B cell (primary cell): ENCODE measurements at regions not wholly inside any gene's neighbourhood (a gene's known extent, or its start where the extent isn't known, plus 50 kb on each side); places are given as distances from the start of the nearest gene placed in this dataset.

Experiments
- ATAC-seq: fragments of 200-7000 bp; cut with Tn5 transposase; one replicate; pipeline ENCODE4 v1.10.0; 2021; ENCODE audit warnings: low read depth, mild to moderate bottlenecking, moderate number of reproducible peaks, moderate library complexity
- CTCF ChIA-PET: fragments of 350-600 bp; sonication (Branson Sonifier 250); formaldehyde crosslinking; loops from one replicate; lab custom pipeline; 2021; ENCODE audit warnings: antibody characterized with exemption, inconsistent platforms; lab: Charles Lee
- POLR2A ChIA-PET: fragments of 350-600 bp; sonication (Branson Sonifier 250); formaldehyde crosslinking; loops from one replicate; lab custom pipeline; 2021; ENCODE audit warnings: antibody characterized with exemption; lab: Charles Lee
- DNase-seq: peaks from one replicate; pipeline ENCODE4 v3.0.0; 2013
- H2AFZ ChIP-seq: 2 replicates; pipeline ENCODE4 v1.6.1; 2012; ENCODE audit warnings: mild to moderate bottlenecking, low read depth, low read length; ENCODE audit not compliant: insufficient read depth, poor library complexity, severe bottlenecking
- H3K27ac ChIP-seq, 2 donors: 1 replicate in 1 of 2; 2 replicates in 1 of 2; pipeline ENCODE4 v1.5.1; 2012 to 2013; ENCODE audit warnings: low read length in 2 of 2, mild to moderate bottlenecking in 2 of 2, moderate library complexity in 1 of 2
- H3K27me3 ChIP-seq, 4 experiments: fragments of 200-600 bp in 1 of 4; sonication (generic) in 1 of 4; replicated peaks in 1 of 4; 1 replicate in 2 of 4; 2 replicates in 2 of 4; pipeline versions ENCODE4 v1.6.1 to v1.7.0; 2013 to 2016; ENCODE audit warnings: low read length in 3 of 4, mild to moderate bottlenecking in 2 of 4, mixed read lengths in 1 of 4, moderate library complexity in 1 of 4; ENCODE audit not compliant: insufficient read depth in 4 of 4, control insufficient read depth in 3 of 4; ENCODE audit errors: control extremely low read depth in 1 of 4
- H3K36me3 ChIP-seq, 2 experiments: replicated peaks in 1 of 2; 1 replicate in 1 of 2; 2 replicates in 1 of 2; pipeline versions ENCODE4 v1.6.1 to v1.7.1; 2013; ENCODE audit warnings: low read length in 1 of 2; ENCODE audit not compliant: insufficient read depth in 2 of 2, control insufficient read depth in 1 of 2; ENCODE audit errors: control extremely low read depth in 1 of 2, extremely low read depth in 1 of 2
- H3K4me1 ChIP-seq, 2 donors: fragments of 200-600 bp in 1 of 2; sonication (generic) in 1 of 2; 1 replicate in 1 of 2; 2 replicates in 1 of 2; pipeline versions ENCODE4 v1.5.1 to v1.6.1; 2013 to 2017; ENCODE audit warnings: low read length in 2 of 2; ENCODE audit not compliant: control insufficient read depth in 2 of 2, insufficient read depth in 2 of 2
- H3K4me2 ChIP-seq: replicated peaks from 2 replicates; pipeline ENCODE3; 2012; ENCODE audit warnings: mild to moderate bottlenecking, low read depth, low read length; ENCODE audit not compliant: poor library complexity, severe bottlenecking
- H3K4me3 ChIP-seq, 5 experiments: fragments of 200-600 bp in 1 of 5; sonication (generic) in 1 of 5; 1 replicate in 3 of 5; 2 replicates in 2 of 5; pipeline versions ENCODE4 v1.5.1 to v1.7.0; 2011 to 2016; ENCODE audit warnings: low read length in 4 of 5, mild to moderate bottlenecking in 4 of 5, low read depth in 2 of 5, control low read depth in 1 of 5, moderate library complexity in 1 of 5; ENCODE audit not compliant: insufficient read depth in 1 of 5; ENCODE audit errors: control extremely low read depth in 1 of 5, extremely low read depth in 1 of 5
- H3K79me2 ChIP-seq: fragments of 200-600 bp; sonication (generic); one replicate; pipeline ENCODE4 v1.6.0; 2016; ENCODE audit warnings: low read length; ENCODE audit not compliant: control insufficient read depth, insufficient read depth
- H3K9ac ChIP-seq: fragments of 200-600 bp; sonication (generic); 2 replicates; pipeline ENCODE4 v1.6.1; 2017; ENCODE audit warnings: mild to moderate bottlenecking, low read length, moderate library complexity
- H3K9me3 ChIP-seq, 3 donors: one replicate each; pipeline versions ENCODE4 v1.6.1 to v1.7.1; 2013; ENCODE audit warnings: low read length in 2 of 3; ENCODE audit not compliant: control insufficient read depth in 2 of 3, insufficient read depth in 1 of 3; ENCODE audit errors: control extremely low read depth in 1 of 3
- H4K20me1 ChIP-seq: 2 replicates; pipeline ENCODE4 v1.6.0; 2012; ENCODE audit warnings: mild to moderate bottlenecking, low read length; ENCODE audit not compliant: insufficient read depth, control insufficient read depth, poor library complexity, severe bottlenecking
- H3K27ac Mint-ChIP-seq: one replicate; pipeline ENCODE4 v1.8.0; 2021; ENCODE audit warnings: mixed read lengths
- H3K27me3 Mint-ChIP-seq: one replicate; pipeline ENCODE4 v1.8.0; 2021; ENCODE audit warnings: mixed read lengths
- H3K4me1 Mint-ChIP-seq: one replicate; pipeline ENCODE4 v1.8.0; 2021; ENCODE audit warnings: mixed read lengths
- H3K4me3 Mint-ChIP-seq: one replicate; pipeline ENCODE4 v1.8.0; 2021; ENCODE audit warnings: mixed read lengths
- H3K9me3 Mint-ChIP-seq: one replicate; pipeline ENCODE4 v1.8.0; 2022; ENCODE audit warnings: mixed read lengths; ENCODE audit not compliant: insufficient read depth
- CTCF ChIP-seq: fragments of 200-600 bp; IDR thresholded peaks from one replicate; pipeline ENCODE4 v1.8.0; 2022; ENCODE audit warnings: antibody characterized with exemption, mild to moderate bottlenecking
- EZH2 ChIP-seq: IDR thresholded peaks from 2 replicates; pipeline ENCODE4 v1.6.1; 2012; ENCODE audit warnings: borderline replicate concordance, low read depth, mild to moderate bottlenecking, moderate library complexity, low read length; ENCODE audit not compliant: insufficient read depth, poor library complexity, severe bottlenecking
- WGBS: methylation state at CpG from one replicate; pipeline ENCODE4 v1.1.5; 2013; ENCODE audit warnings: missing lambda C conversion rate; ENCODE audit not compliant: insufficient coverage; 5-methylcytosine and 5-hydroxymethylcytosine counted together
- intact Hi-C: fragments of 100-400 bp; cut with micrococcal nuclease; formaldehyde crosslinking; loops from one replicate; pipeline ENCODE4 v1.10.0; 2022

GRCh38 chr15:93176065-93176464, 87.1 kb upstream of the RGMA start:
- Histone ChIP-seq H3K4me1 (peaks cover 0 to 4% of the 10 kb centered on the region in 2 donors), H3K9me3 (peaks cover 0 to 7% (median 0%) of the 10 kb centered on the region in 3 donors), H3K4me2 (no peak overlapping the region), H3K4me3 (no peak overlapping the region), H3K27ac (no peak overlapping the region), H3K27me3 (no peaks in the 10 kb centered on the region), H3K9ac (no peak overlapping the region), H3K36me3 (no peaks in the 10 kb centered on the region), H3K79me2 (no peaks in the 10 kb centered on the region), H4K20me1 (no peaks in the 10 kb centered on the region), H2AFZ (no peak overlapping the region)
- H3K4me1 Mint-ChIP-seq, result no peaks in the 10 kb centered on the region
- ChIA-PET CTCF (no interaction called here), POLR2A (no interaction called here)
- no peak for TF ChIP-seq EZH2
- TF ChIP-seq CTCF, result no peak
- H3K27me3 Mint-ChIP-seq, result peaks cover 18% of the 10 kb centered on the region
- no peak for DNase-seq
- ATAC-seq, result no peak
- WGBS, result 63% methylated on average over 2 of the region's 4 CpGs
- intact Hi-C loops, result no loop called here
- no peaks in the 10 kb centered on the region for H3K9me3 Mint-ChIP-seq
- no peak overlapping the region for H3K4me3 Mint-ChIP-seq
- no peak overlapping the region for H3K27ac Mint-ChIP-seq

GRCh38 chr15:93174836-93175235, 85.8 kb upstream of the RGMA start:
- no CpG with 5 or more reads among the region's 2 CpGs for WGBS
- H3K36me3 ChIP-seq, result no peaks in the 10 kb centered on the region
- POLR2A ChIA-PET, result no interaction called here
- no peak overlapping the region for H3K9ac ChIP-seq
- Mint-ChIP-seq H3K4me3 (no peak overlapping the region), H3K9me3 (no peaks in the 10 kb centered on the region), H3K27ac (no peak overlapping the region), H3K27me3 (peaks cover 28% of the 10 kb centered on the region), H3K4me1 (no peaks in the 10 kb centered on the region)
- no peak overlapping the region for H3K27ac ChIP-seq
- no peak overlapping the region for H3K4me2 ChIP-seq
- H3K27me3 ChIP-seq, result no peaks in the 10 kb centered on the region
- H2AFZ ChIP-seq, result no peak overlapping the region
- H3K4me3 ChIP-seq, result no peak overlapping the region
- TF ChIP-seq EZH2 (no peak), CTCF (no peak)
- intact Hi-C loops, result no loop called here
- DNase-seq, result no peak
- no peaks in the 10 kb centered on the region for H4K20me1 ChIP-seq
- H3K9me3 ChIP-seq, result peaks cover 0 to 7% (median 0%) of the 10 kb centered on the region in 3 donors
- ATAC-seq, result no peak
- CTCF ChIA-PET, result no interaction called here
- peaks cover 0 to 4% of the 10 kb centered on the region in 2 donors for H3K4me1 ChIP-seq
- no peaks in the 10 kb centered on the region for H3K79me2 ChIP-seq
